Hepatocyte (in vitro differentiated cells): ENCODE measurements at regions not wholly inside any gene's neighbourhood (a gene's known extent, or its start where the extent isn't known, plus 50 kb on each side); places are given as distances from the start of the nearest gene placed in this dataset.

ENCODE experiments used
- DNase-seq: peaks from one replicate; pipeline ENCODE4 v3.0.0-alpha.2; 2016; ENCODE audit warnings: low spot score
- H2AFZ ChIP-seq: fragments of 200-600 bp; sonication (generic); 2 replicates; pipeline ENCODE4 v1.6.0; 2016; ENCODE audit warnings: antibody characterized with exemption, mild to moderate bottlenecking
- H3K27ac ChIP-seq: fragments of 200-600 bp; sonication (generic); 2 replicates; pipeline ENCODE4 v1.5.1; 2016; ENCODE audit warnings: mild to moderate bottlenecking
- H3K27me3 ChIP-seq: fragments of 200-600 bp; sonication (generic); 2 replicates; pipeline ENCODE4 v1.6.1; 2016
- H3K36me3 ChIP-seq: fragments of 200-600 bp; sonication (generic); replicated peaks from 2 replicates; pipeline ENCODE4 v1.5.1; 2016; ENCODE audit warnings: low read depth; ENCODE audit not compliant: insufficient read depth
- H3K4me1 ChIP-seq: fragments of 200-600 bp; sonication (generic); 2 replicates; pipeline ENCODE4 v1.5.1; 2016; ENCODE audit warnings: mild to moderate bottlenecking, moderate library complexity; ENCODE audit not compliant: insufficient read depth
- H3K4me2 ChIP-seq: fragments of 200-600 bp; sonication (generic); 2 replicates; pipeline ENCODE4 v1.6.0; 2016
- H3K4me3 ChIP-seq: fragments of 200-600 bp; sonication (generic); 2 replicates; pipeline ENCODE4 v1.5.1; 2016; ENCODE audit warnings: mild to moderate bottlenecking
- H3K79me2 ChIP-seq: fragments of 200-600 bp; sonication (generic); 2 replicates; pipeline ENCODE4 v1.6.0; 2017; ENCODE audit warnings: mild to moderate bottlenecking
- H3K9me2 ChIP-seq: fragments of 200-600 bp; sonication (generic); replicated peaks from 2 replicates; pipeline ENCODE4 v1.6.0; 2017; ENCODE audit warnings: mild to moderate bottlenecking; ENCODE audit not compliant: insufficient read depth
- H3K9me3 ChIP-seq: fragments of 200-600 bp; sonication (generic); 2 replicates; pipeline ENCODE4 v1.5.1; 2016; ENCODE audit warnings: low read depth, mild to moderate bottlenecking
- H4K20me1 ChIP-seq: fragments of 200-600 bp; sonication (generic); 2 replicates; pipeline ENCODE4 v1.6.0; 2016; ENCODE audit warnings: mild to moderate bottlenecking; ENCODE audit not compliant: insufficient read depth, poor library complexity, severe bottlenecking
- EZH2 ChIP-seq: fragments of 200-600 bp; sonication (generic); IDR thresholded peaks from 2 replicates; pipeline ENCODE4 v1.6.1; 2016; ENCODE audit warnings: antibody characterized with exemption, mild to moderate bottlenecking, borderline replicate concordance
- EZH2phosphoT487 ChIP-seq: fragments of 200-600 bp; sonication (generic); IDR thresholded peaks from one replicate; pipeline ENCODE4 v1.6.1; 2018; ENCODE audit warnings: antibody characterized with exemption, mild to moderate bottlenecking, low read depth, moderate library complexity; ENCODE audit not compliant: unreplicated experiment, severe bottlenecking
- WGBS: methylation state at CpG from one replicate; pipeline ENCODE4 v1.1.6; 2016; ENCODE audit warnings: low lambda C conversion rate; ENCODE audit errors: missing lambda C conversion rate; 5-methylcytosine and 5-hydroxymethylcytosine counted together
- TF ChIP-seq, protein P1 (sequence below): fragments of 200-600 bp; sonication (generic); IDR thresholded peaks from 2 replicates; pipeline ENCODE4 v1.5.1; 2016; ENCODE audit warnings: antibody characterized with exemption, mild to moderate bottlenecking; ENCODE audit not compliant: poor library complexity

- Histone ChIP-seq H3K9me2 (no peaks in the 10 kb centered on the region), H3K4me2 (no peak overlapping the region), H3K4me1 (no peaks in the 10 kb centered on the region), H3K9me3 (no peaks in the 10 kb centered on the region), H3K4me3 (no peak overlapping the region), H3K36me3 (no peaks in the 10 kb centered on the region), H3K27me3 (no peaks in the 10 kb centered on the region), H2AFZ (no peak overlapping the region), H3K27ac (no peak overlapping the region), H3K79me2 (no peaks in the 10 kb centered on the region), H4K20me1 (no peaks in the 10 kb centered on the region)
- 88% methylated on average over 7 of the region's 7 CpGs for WGBS
- no peak for TF ChIP-seq EZH2
- TF ChIP-seq, protein P1, sequence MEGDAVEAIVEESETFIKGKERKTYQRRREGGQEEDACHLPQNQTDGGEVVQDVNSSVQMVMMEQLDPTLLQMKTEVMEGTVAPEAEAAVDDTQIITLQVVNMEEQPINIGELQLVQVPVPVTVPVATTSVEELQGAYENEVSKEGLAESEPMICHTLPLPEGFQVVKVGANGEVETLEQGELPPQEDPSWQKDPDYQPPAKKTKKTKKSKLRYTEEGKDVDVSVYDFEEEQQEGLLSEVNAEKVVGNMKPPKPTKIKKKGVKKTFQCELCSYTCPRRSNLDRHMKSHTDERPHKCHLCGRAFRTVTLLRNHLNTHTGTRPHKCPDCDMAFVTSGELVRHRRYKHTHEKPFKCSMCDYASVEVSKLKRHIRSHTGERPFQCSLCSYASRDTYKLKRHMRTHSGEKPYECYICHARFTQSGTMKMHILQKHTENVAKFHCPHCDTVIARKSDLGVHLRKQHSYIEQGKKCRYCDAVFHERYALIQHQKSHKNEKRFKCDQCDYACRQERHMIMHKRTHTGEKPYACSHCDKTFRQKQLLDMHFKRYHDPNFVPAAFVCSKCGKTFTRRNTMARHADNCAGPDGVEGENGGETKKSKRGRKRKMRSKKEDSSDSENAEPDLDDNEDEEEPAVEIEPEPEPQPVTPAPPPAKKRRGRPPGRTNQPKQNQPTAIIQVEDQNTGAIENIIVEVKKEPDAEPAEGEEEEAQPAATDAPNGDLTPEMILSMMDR: no peak
- no peak for TF ChIP-seq EZH2phosphoT487
- no peak for DNase-seq
These were observed 253.4 kb downstream of the TEX29 start for GRCh38 chr13:111573801-111574200.

GRCh38 chr13:111575276-111575675, 254.8 kb downstream of the TEX29 start:
- no peak overlapping the region for H3K27ac ChIP-seq
- 97% methylated on average over 9 of the region's 9 CpGs for WGBS
- H3K4me2 ChIP-seq: no peak overlapping the region
- H3K79me2 ChIP-seq: no peaks in the 10 kb centered on the region
- H4K20me1 ChIP-seq: no peaks in the 10 kb centered on the region
- no peak for TF ChIP-seq EZH2phosphoT487
- no peak for TF ChIP-seq EZH2
- TF ChIP-seq, protein P1: no peak
- no peaks in the 10 kb centered on the region for H3K4me1 ChIP-seq
- no peak overlapping the region for H2AFZ ChIP-seq
- DNase-seq: no peak
- no peaks in the 10 kb centered on the region for H3K36me3 ChIP-seq
- no peaks in the 10 kb centered on the region for H3K27me3 ChIP-seq
- H3K9me2 ChIP-seq: no peaks in the 10 kb centered on the region
- H3K4me3 ChIP-seq: no peak overlapping the region
- no peaks in the 10 kb centered on the region for H3K9me3 ChIP-seq

DNA sequence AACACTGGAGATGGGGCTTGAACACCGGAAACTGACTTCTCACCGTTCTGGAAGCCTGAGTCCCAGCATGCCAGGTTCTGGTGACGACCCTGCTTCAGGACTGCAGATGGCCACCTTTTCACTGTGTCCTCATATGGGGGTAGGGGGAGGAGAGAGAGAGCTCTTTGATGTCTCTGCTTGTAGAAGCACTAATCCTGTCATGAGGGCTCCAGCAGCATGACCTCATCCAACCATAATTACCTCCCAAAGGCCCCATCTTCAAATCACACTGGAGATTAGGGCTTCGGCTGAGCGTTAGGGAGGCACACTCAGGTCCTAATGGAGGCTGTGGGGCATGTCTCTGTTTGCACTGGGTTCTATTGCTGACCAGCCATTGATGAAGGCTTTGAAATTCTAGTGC, 255.3 kb downstream of the TEX29 start:
- Histone ChIP-seq H3K4me2 (no peak overlapping the region), H3K9me2 (no peaks in the 10 kb centered on the region), H3K27me3 (no peaks in the 10 kb centered on the region), H3K4me1 (no peaks in the 10 kb centered on the region), H3K27ac (no peak overlapping the region), H3K79me2 (no peaks in the 10 kb centered on the region), H4K20me1 (no peaks in the 10 kb centered on the region), H3K9me3 (no peaks in the 10 kb centered on the region), H2AFZ (no peak overlapping the region), H3K36me3 (no peaks in the 10 kb centered on the region), H3K4me3 (no peak overlapping the region)
- WGBS: 62% methylated on average over 5 of the region's 5 CpGs
- TF ChIP-seq EZH2 (no peak), EZH2phosphoT487 (no peak)
- TF ChIP-seq, protein P1: no peak
- DNase-seq: no peak
